GM19023 (cell line): ENCODE measurements at regions not wholly inside any gene's neighbourhood (a gene's known extent, or its start where the extent isn't known, plus 50 kb on each side); places are given as distances from the start of the nearest gene placed in this dataset.
"Not testable (repeated sequence)": the region's sequence is repeated elsewhere in the genome, so short reads cannot be mapped to it uniquely, and the experiment has no call there.

Experiments
- ATAC-seq: cut with Tn5 transposase; IDR thresholded peaks from one replicate; pipeline ENCODE4 v1.9.1; 2021; ENCODE audit warnings: mild to moderate bottlenecking, moderate library complexity; ENCODE audit not compliant: unreplicated experiment

- peak; percentile 75 for ATAC-seq
Measured at GRCh38 chr1:185681034-185681633, 53.1 kb upstream of the HMCN1 start.

GRCh38 chr1:185680453-185680852, 53.7 kb upstream of the HMCN1 start:
- no peak for ATAC-seq

- ATAC-seq: no peak
Measured at GRCh38 chr1:185679220-185679619, 55.0 kb upstream of the HMCN1 start.

- ATAC-seq: no peak
Measured at GRCh38 chr1:185676969-185677368, 57.2 kb upstream of the HMCN1 start.

- no peak for ATAC-seq
Measured at GRCh38 chr1:185674201-185674600, 60.0 kb upstream of the HMCN1 start.

- ATAC-seq: no peak
Measured at GRCh38 chr1:185672719-185673360, 61.4 kb upstream of the HMCN1 start.

- peak; percentile 62 for ATAC-seq
Measured at GRCh38 chr1:185670187-185670627, 64.0 kb upstream of the HMCN1 start.

GRCh38 chr1:185668013-185668412, 66.2 kb upstream of the HMCN1 start:
- no peak for ATAC-seq

- ATAC-seq: no peak
Measured at GRCh38 chr1:185666582-185666981, 67.6 kb upstream of the HMCN1 start.

GRCh38 chr1:185663771-185664296, 70.4 kb upstream of the HMCN1 start:
- no peak for ATAC-seq

GRCh38 chr1:185663332-185663731, 70.9 kb upstream of the HMCN1 start:
- ATAC-seq: no peak

GRCh38 chr1:185661971-185662370, 72.2 kb upstream of the HMCN1 start:
- no peak for ATAC-seq

- no peak for ATAC-seq
Measured at GRCh38 chr1:185656663-185657062, 77.5 kb upstream of the HMCN1 start.

GRCh38 chr1:185654952-185655314, 79.3 kb upstream of the HMCN1 start:
- no peak for ATAC-seq

- no peak for ATAC-seq
Measured at GRCh38 chr1:185654199-185654951, 79.8 kb upstream of the HMCN1 start.

- ATAC-seq: no peak
Measured at GRCh38 chr1:185653615-185654014, 80.6 kb upstream of the HMCN1 start.

- no peak for ATAC-seq
Measured at GRCh38 chr1:185652348-185652747, 81.8 kb upstream of the HMCN1 start.

GRCh38 chr1:185650602-185651230, 83.5 kb upstream of the HMCN1 start:
- no peak for ATAC-seq

GRCh38 chr1:185648858-185649589, 85.2 kb upstream of the HMCN1 start:
- ATAC-seq: no peak

GRCh38 chr1:185647597-185648267, 86.5 kb upstream of the HMCN1 start:
- not testable (repeated sequence) for ATAC-seq
